SK-N-MC (cell line): ENCODE measurements at regions not wholly inside any gene's neighbourhood (a gene's known extent, or its start where the extent isn't known, plus 50 kb on each side); places are given as distances from the start of the nearest gene placed in this dataset.

Experiments used
- EZH2 ChIP-seq: fragments of 200-600 bp; sonication (generic); IDR thresholded peaks from one replicate; pipeline ENCODE4 v1.6.1; 2017; ENCODE audit warnings: antibody characterized with exemption
- FOXP2 ChIP-seq: optimal IDR thresholded peaks from 2 replicates; pipeline ENCODE3; 2011; ENCODE audit warnings: mild to moderate bottlenecking, moderate library complexity; ENCODE audit not compliant: insufficient read depth; ENCODE audit errors: extremely low read length, control extremely low read depth
- POLR2AphosphoS5 ChIP-seq: IDR thresholded peaks from 2 replicates; pipeline ENCODE4 v1.6.1; 2012; ENCODE audit warnings: mild to moderate bottlenecking, low read depth, low read length, borderline replicate concordance

DNA sequence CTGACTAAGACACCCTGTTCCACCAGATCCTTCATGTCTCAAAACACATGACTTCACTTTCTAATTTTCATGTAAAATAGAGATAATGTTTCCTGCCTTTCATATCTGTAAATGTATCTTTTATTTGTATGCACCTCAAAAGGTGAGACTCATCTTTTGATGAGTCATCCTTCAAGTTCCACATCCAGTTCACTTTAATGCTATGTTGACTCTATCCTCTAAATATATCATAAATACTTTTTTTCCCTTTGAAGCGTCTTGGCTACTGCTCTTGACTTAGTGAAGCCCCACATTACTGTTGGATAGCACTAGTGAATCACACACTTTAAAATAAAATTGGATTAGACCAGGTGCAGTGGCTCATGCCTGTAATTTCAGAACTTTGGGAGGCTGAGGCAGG is 741.1 kb downstream of the VGLL3 start:
- TF ChIP-seq POLR2AphosphoS5, result no peak
- TF ChIP-seq FOXP2, result no peak
- TF ChIP-seq EZH2, result no peak
